DOHH2 (cell line): ENCODE measurements at regions not wholly inside any gene's neighbourhood (a gene's known extent, or its start where the extent isn't known, plus 50 kb on each side); places are given as distances from the start of the nearest gene placed in this dataset.

Experiments used
- H3F3A ChIP-seq: fragments of 200-600 bp; sonication (generic), shearing (Covaris generic); 2 replicates; pipeline ENCODE4 v1.6.0; 2016; ENCODE audit warnings: antibody characterized with exemption, mild to moderate bottlenecking; ENCODE audit not compliant: control insufficient read depth, insufficient read depth
- H3K27ac ChIP-seq: fragments of 200-600 bp; sonication (generic); 2 replicates; pipeline ENCODE4 v1.5.1; 2014; ENCODE audit warnings: low read depth, mild to moderate bottlenecking, low read length, moderate library complexity
- H3K27me3 ChIP-seq: fragments of 200-600 bp; sonication (generic); 2 replicates; pipeline ENCODE4 v1.6.1; 2014; ENCODE audit warnings: mild to moderate bottlenecking, low read length, mixed read lengths; ENCODE audit not compliant: control insufficient read depth
- H3K36me3 ChIP-seq: fragments of 200-600 bp; sonication (generic); 2 replicates; pipeline ENCODE4 v1.6.1; 2014; ENCODE audit warnings: mild to moderate bottlenecking, low read length, moderate library complexity, mixed read lengths; ENCODE audit not compliant: control insufficient read depth
- H3K4me1 ChIP-seq: fragments of 200-600 bp; sonication (generic); 2 replicates; pipeline ENCODE4 v1.6.1; 2014; ENCODE audit warnings: mild to moderate bottlenecking, low read length, mixed read lengths; ENCODE audit not compliant: control insufficient read depth
- H3K4me2 ChIP-seq: fragments of 200-600 bp; sonication (generic); 2 replicates; pipeline ENCODE4 v1.6.0; 2014; ENCODE audit warnings: mild to moderate bottlenecking, low read length, moderate library complexity
- H3K4me3 ChIP-seq: fragments of 200-600 bp; sonication (generic); 2 replicates; pipeline ENCODE4 v1.5.1; 2014; ENCODE audit warnings: mild to moderate bottlenecking, low read length, mixed read lengths
- H3K79me2 ChIP-seq: fragments of 200-600 bp; sonication (generic); 2 replicates; pipeline ENCODE4 v1.6.1; 2014; ENCODE audit warnings: mild to moderate bottlenecking, low read length, mixed read lengths; ENCODE audit not compliant: control insufficient read depth
- H3K9me2 ChIP-seq: fragments of 200-600 bp; sonication (generic); replicated peaks from 2 replicates; pipeline ENCODE4 v1.6.1; 2014; ENCODE audit warnings: mild to moderate bottlenecking, low read length, mixed read lengths; ENCODE audit not compliant: control insufficient read depth
- H3K9me3 ChIP-seq: fragments of 200-600 bp; sonication (generic); 2 replicates; pipeline ENCODE4 v1.6.1; 2014; ENCODE audit warnings: antibody characterized with exemption, low read length, mixed read lengths; ENCODE audit not compliant: control insufficient read depth, insufficient read depth
- H4K20me1 ChIP-seq: fragments of 200-600 bp; sonication (generic); 2 replicates; pipeline ENCODE4 v1.6.0; 2014; ENCODE audit warnings: low read depth, mild to moderate bottlenecking, antibody characterized with exemption, low read length, moderate library complexity; ENCODE audit not compliant: control insufficient read depth, insufficient read depth
- CTCF ChIP-seq: fragments of 200-600 bp; sonication (generic); IDR thresholded peaks from one replicate; pipeline ENCODE4 v1.5.1; 2014; ENCODE audit warnings: antibody characterized with exemption, mild to moderate bottlenecking, low read depth, low read length; ENCODE audit not compliant: poor library complexity, severe bottlenecking
- EZH2phosphoT487 ChIP-seq: fragments of 200-600 bp; sonication (generic); IDR thresholded peaks from 2 replicates; pipeline ENCODE4 v1.6.1; 2017; ENCODE audit warnings: borderline replicate concordance, mild to moderate bottlenecking, antibody characterized with exemption, low read length, moderate library complexity, mixed read lengths

GRCh38 chr3:165451371-165452070, 255.3 kb upstream of the SLITRK3 start:
- Histone ChIP-seq H3K27me3 (no peaks in the 10 kb centered on the region), H3K36me3 (no peaks in the 10 kb centered on the region), H3K4me2 (no peak overlapping the region), H3F3A (no peaks in the 10 kb centered on the region), H3K27ac (no peak overlapping the region), H4K20me1 (no peaks in the 10 kb centered on the region), H3K9me3 (no peaks in the 10 kb centered on the region), H3K4me3 (no peak overlapping the region), H3K79me2 (no peaks in the 10 kb centered on the region), H3K4me1 (no peaks in the 10 kb centered on the region), H3K9me2 (no peaks in the 10 kb centered on the region)
- no peak for TF ChIP-seq EZH2phosphoT487
- TF ChIP-seq CTCF = no peak

GRCh38 chr3:165446555-165446954, 250.4 kb upstream of the SLITRK3 start:
- no peaks in the 10 kb centered on the region for H4K20me1 ChIP-seq
- no peaks in the 10 kb centered on the region for H3F3A ChIP-seq
- TF ChIP-seq CTCF (no peak), EZH2phosphoT487 (no peak)
- no peaks in the 10 kb centered on the region for H3K79me2 ChIP-seq
- H3K4me2 ChIP-seq = no peak overlapping the region
- no peaks in the 10 kb centered on the region for H3K27me3 ChIP-seq
- no peaks in the 10 kb centered on the region; the same call in 1 of the 2 replicates for H3K9me3 ChIP-seq
- H3K27ac ChIP-seq = no peak overlapping the region
- no peaks in the 10 kb centered on the region for H3K36me3 ChIP-seq
- no peak overlapping the region for H3K4me3 ChIP-seq
- H3K9me2 ChIP-seq = no peaks in the 10 kb centered on the region
- H3K4me1 ChIP-seq = no peaks in the 10 kb centered on the region

- Histone ChIP-seq H3K27me3 (no peaks in the 10 kb centered on the region), H3K27ac (no peak overlapping the region), H3K9me2 (no peaks in the 10 kb centered on the region), H3K4me2 (no peak overlapping the region), H3F3A (no peaks in the 10 kb centered on the region), H3K36me3 (no peaks in the 10 kb centered on the region), H3K4me3 (no peak overlapping the region), H3K4me1 (no peaks in the 10 kb centered on the region), H4K20me1 (no peaks in the 10 kb centered on the region), H3K9me3 (no peaks in the 10 kb centered on the region; the same call in 1 of the 2 replicates), H3K79me2 (no peaks in the 10 kb centered on the region)
- no peak for TF ChIP-seq EZH2phosphoT487
- TF ChIP-seq CTCF = no peak
Observed at GRCh38 chr3:165444745-165445144, 248.6 kb upstream of the SLITRK3 start.
